ENCODE measurements at regions not wholly inside any gene's neighbourhood (a gene's known extent, or its start where the extent isn't known, plus 50 kb on each side); places are given as distances from the start of the nearest gene placed in this dataset.

GRCh38 chr9:22392523-22392922 is 54.1 kb upstream of the DMRTA1 start:
- no peak overlapping the region for H3K27ac ChIP-seq
- no peaks in the 10 kb centered on the region for H4K20me1 ChIP-seq
- no peaks in the 10 kb centered on the region for H3K4me1 ChIP-seq
- H3K36me3 ChIP-seq = no peaks in the 10 kb centered on the region
- H3K4me2 ChIP-seq = no peak overlapping the region
- H3K4me3 ChIP-seq = no peak overlapping the region
- no peak for TF ChIP-seq Cebpa-rat (IDR thresholded peaks at IDR 0.05)
- no peaks in the 10 kb centered on the region for H3K27me3 ChIP-seq
- no peak overlapping the region for H3K9ac ChIP-seq
- peaks cover 0 to 14% (median 7%) of the 10 kb centered on the region in 11 experiments; a peak in 8 of 22 replicates for H3K9me3 ChIP-seq (replicated peaks in 1 of 11)

DNA sequence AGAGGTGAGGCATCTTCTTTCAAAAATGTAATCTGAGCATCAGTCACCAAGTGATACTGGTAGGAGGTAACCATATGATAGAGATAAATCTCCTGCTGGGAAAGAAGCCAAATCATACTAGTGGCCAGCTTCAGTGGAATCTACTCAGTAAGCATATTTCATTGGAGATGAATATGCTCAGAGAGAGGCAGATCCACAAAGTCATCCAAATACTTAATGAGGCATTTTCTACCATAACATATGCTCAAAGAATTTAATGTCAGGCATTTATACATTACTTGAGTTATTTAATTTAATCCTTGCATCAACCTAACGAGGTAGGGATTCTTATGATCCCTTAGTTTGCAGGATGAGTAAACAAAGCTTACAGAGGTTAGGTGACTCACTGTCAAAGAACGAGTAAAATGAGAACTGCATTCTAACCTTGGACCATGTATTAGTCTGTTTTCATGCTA is 50.9 kb upstream of the DMRTA1 start:
- peaks cover 0 to 14% (median 7%) of the 10 kb centered on the region in 11 experiments; a peak in 8 of 22 replicates for H3K9me3 ChIP-seq (replicated peaks in 1 of 11)
- H4K20me1 ChIP-seq = no peaks in the 10 kb centered on the region
- no peak for TF ChIP-seq Cebpa-rat (IDR thresholded peaks at IDR 0.05)
- no peak overlapping the region for H3K4me2 ChIP-seq
- no peaks in the 10 kb centered on the region for H3K27me3 ChIP-seq
- H3K36me3 ChIP-seq = no peaks in the 10 kb centered on the region
- H3K4me1 ChIP-seq = no peaks in the 10 kb centered on the region
- no peak overlapping the region for H3K9ac ChIP-seq
- H3K27ac ChIP-seq = no peak overlapping the region
- H3K4me3 ChIP-seq = no peak overlapping the region
